ENCODE measurements at regions not wholly inside any gene's neighbourhood (a gene's known extent, or its start where the extent isn't known, plus 50 kb on each side); places are given as distances from the start of the nearest gene placed in this dataset.

- no peak overlapping the region for H3K4me3 ChIP-seq
- 72 to 74% methylated on average over 8 of the region's 8 CpGs for WGBS, 2 donors
- no peaks in the 10 kb centered on the region for H3K27me3 ChIP-seq
- no peaks in the 10 kb centered on the region for H3K4me1 ChIP-seq
- TF ChIP-seq CTCF (IDR thresholded peaks at IDR 0.05) = no peak
- no peak overlapping the region for H3K27ac ChIP-seq
- FAIRE-seq (no peak), DNase-seq (no peak), ATAC-seq (no peak)
- intact Hi-C loops (cut with DNase I) = no loop called here
- no peaks in the 10 kb centered on the region for H3K9me3 ChIP-seq
- H3K36me3 ChIP-seq = no peaks in the 10 kb centered on the region
Measured at GRCh38 chr6:145076115-145076841, 659.0 kb downstream of the EPM2A start.

GRCh38 chr6:145077382-145077781 lies 657.9 kb downstream of the EPM2A start:
- no peaks in the 10 kb centered on the region for H3K27me3 ChIP-seq
- WGBS, 2 donors = 73 to 77% methylated on average over 1 of the region's 1 CpG
- H3K9me3 ChIP-seq = no peaks in the 10 kb centered on the region
- no peak for DNase-seq
- no peak for FAIRE-seq
- H3K27ac ChIP-seq = no peak overlapping the region
- no peak for ATAC-seq
- intact Hi-C loops (cut with DNase I) = no loop called here
- H3K4me3 ChIP-seq = no peak overlapping the region
- no peaks in the 10 kb centered on the region for H3K36me3 ChIP-seq
- no peaks in the 10 kb centered on the region for H3K4me1 ChIP-seq
- no peak for TF ChIP-seq CTCF (IDR thresholded peaks at IDR 0.05)

- 78 to 82% methylated on average over 2 of the region's 2 CpGs for WGBS, 2 donors
- no peak for FAIRE-seq
- intact Hi-C loops (cut with DNase I) = no loop called here
Measured at GRCh38 chr6:145080651-145081050, 654.7 kb downstream of the EPM2A start.

GRCh38 chr6:145081677-145082076 lies 653.6 kb downstream of the EPM2A start:
- no peak overlapping the region for H3K27ac ChIP-seq
- intact Hi-C loops (cut with DNase I) = no loop called here
- ATAC-seq = no peak
- H3K9me3 ChIP-seq = no peaks in the 10 kb centered on the region
- TF ChIP-seq CTCF (IDR thresholded peaks at IDR 0.05) = no peak
- FAIRE-seq = no peak
- 70 to 87% methylated on average over 2 of the region's 2 CpGs for WGBS, 2 donors
- no peaks in the 10 kb centered on the region for H3K36me3 ChIP-seq
- no peaks in the 10 kb centered on the region for H3K4me1 ChIP-seq
- H3K27me3 ChIP-seq = no peaks in the 10 kb centered on the region
- no peak overlapping the region for H3K4me3 ChIP-seq
- DNase-seq = no peak

More at GRCh38 chr6:145080651-145081050, 654.7 kb downstream of the EPM2A start:
- ATAC-seq (no peak), DNase-seq (no peak)
- H3K4me3 ChIP-seq = no peak overlapping the region
- no peaks in the 10 kb centered on the region for H3K27me3 ChIP-seq
- no peak for TF ChIP-seq CTCF (IDR thresholded peaks at IDR 0.05)
- H3K9me3 ChIP-seq = no peaks in the 10 kb centered on the region
- H3K27ac ChIP-seq = no peak overlapping the region
- no peaks in the 10 kb centered on the region for H3K4me1 ChIP-seq
- H3K36me3 ChIP-seq = no peaks in the 10 kb centered on the region

- FAIRE-seq = no peak
- intact Hi-C loops (cut with DNase I) = no loop called here
- WGBS, 2 donors = 68 to 93% methylated on average over 4 of the region's 4 CpGs
- TF ChIP-seq CTCF (IDR thresholded peaks at IDR 0.05) = no peak
- ATAC-seq = no peak
- H3K9me3 ChIP-seq = no peaks in the 10 kb centered on the region
- H3K27me3 ChIP-seq = no peaks in the 10 kb centered on the region
- no peak overlapping the region for H3K27ac ChIP-seq
- H3K4me1 ChIP-seq = no peaks in the 10 kb centered on the region
- no peak for DNase-seq
- no peaks in the 10 kb centered on the region for H3K36me3 ChIP-seq
- H3K4me3 ChIP-seq = no peak overlapping the region
Measured at GRCh38 chr6:145082359-145082758, 653.0 kb downstream of the EPM2A start.
